PC-3 (cell line): ENCODE measurements at regions not wholly inside any gene's neighbourhood (a gene's known extent, or its start where the extent isn't known, plus 50 kb on each side); places are given as distances from the start of the nearest gene placed in this dataset.

Experiments
- ATAC-seq: fragments of 200-7000 bp; cut with Tn5 transposase; 2 replicates; pipeline ENCODE4 v1.9.1; 2020; ENCODE audit warnings: mild to moderate bottlenecking, moderate library complexity
- BruUV-seq: library from RNA; stranded (reverse); fragments of 400-500 nt; replicated peaks from 2 replicates; lab custom pipeline; 2021; lab: Mats Ljungman, UMichigan
- CTCF ChIA-PET: fragments of 300-600 bp; sonication (Branson Sonifier 250); formaldehyde crosslinking; loops from one replicate; lab custom pipeline; 2022; ENCODE audit warnings: antibody characterized with exemption; lab: Charles Lee
- POLR2A ChIA-PET: fragments of 300-600 bp; sonication (Branson Sonifier 250); formaldehyde crosslinking; loops from one replicate; lab custom pipeline; 2022; ENCODE audit warnings: antibody characterized with exemption; ENCODE audit not compliant: unreplicated experiment; lab: Charles Lee
- DNase-seq: peaks from one replicate; pipeline ENCODE4 v3.0.0-alpha.2; 2015
- H2AFZ ChIP-seq: fragments of 300-600 bp; sonication (generic); 2 replicates; pipeline ENCODE4 v1.6.0; 2016; ENCODE audit warnings: antibody characterized with exemption, low read length
- H3F3A ChIP-seq: fragments of 300-600 bp; sonication (generic); one replicate; pipeline ENCODE4 v1.6.0; 2017; ENCODE audit warnings: antibody characterized with exemption, low read length, control low read depth, mild to moderate bottlenecking; ENCODE audit not compliant: unreplicated experiment
- H3K27ac ChIP-seq: fragments of 300-600 bp; sonication (generic); 2 replicates; pipeline ENCODE4 v1.5.1; 2016; ENCODE audit warnings: mild to moderate bottlenecking, low read length
- H3K27me3 ChIP-seq: fragments of 300-600 bp; sonication (generic); 2 replicates; pipeline ENCODE4 v1.6.1; 2016; ENCODE audit warnings: low read length, mixed read lengths
- H3K36me3 ChIP-seq: fragments of 300-600 bp; sonication (generic); 2 replicates; pipeline ENCODE4 v1.6.1; 2016; ENCODE audit warnings: low read depth, mixed run types, low read length, mixed read lengths
- H3K4me1 ChIP-seq: fragments of 300-600 bp; sonication (generic); 2 replicates; pipeline ENCODE4 v1.5.1; 2016; ENCODE audit warnings: low read length; ENCODE audit not compliant: insufficient read depth
- H3K4me2 ChIP-seq: fragments of 300-600 bp; sonication (generic); 2 replicates; pipeline ENCODE4 v1.6.0; 2016; ENCODE audit warnings: low read length
- H3K4me3 ChIP-seq: fragments of 300-600 bp; sonication (generic); 2 replicates; pipeline ENCODE4 v1.5.1; 2016; ENCODE audit warnings: mild to moderate bottlenecking, low read length, mixed read lengths
- H3K79me2 ChIP-seq: fragments of 300-600 bp; sonication (generic); 2 replicates; pipeline ENCODE4 v1.6.1; 2017; ENCODE audit warnings: low read length, mixed read lengths
- H3K9ac ChIP-seq: fragments of 300-600 bp; sonication (generic); 2 replicates; pipeline ENCODE4 v1.6.0; 2016; ENCODE audit warnings: mild to moderate bottlenecking, low read length
- H3K9me2 ChIP-seq: fragments of 300-600 bp; sonication (generic); replicated peaks from 2 replicates; pipeline ENCODE4 v1.6.1; 2016; ENCODE audit warnings: mixed run types, low read length, mixed read lengths
- H3K9me3 ChIP-seq: fragments of 300-600 bp; sonication (generic); 2 replicates; pipeline ENCODE4 v1.6.1; 2016; ENCODE audit warnings: low read length, mixed read lengths
- H4K20me1 ChIP-seq: fragments of 300-600 bp; sonication (generic); 2 replicates; pipeline ENCODE4 v1.6.1; 2016; ENCODE audit warnings: low read length, mixed read lengths
- CTCF ChIP-seq: fragments of 300-600 bp; sonication (generic); conservative IDR thresholded peaks from 2 replicates; pipeline ENCODE4 v1.5.1; 2017; ENCODE audit warnings: antibody characterized with exemption, low read depth, mild to moderate bottlenecking, low read length
- EZH2 ChIP-seq: fragments of 300-600 bp; sonication (generic); IDR thresholded peaks from one replicate; pipeline ENCODE4 v1.6.1; 2017; ENCODE audit warnings: antibody characterized with exemption, mild to moderate bottlenecking, low read length; ENCODE audit not compliant: unreplicated experiment
- EZH2phosphoT487 ChIP-seq: fragments of 300-600 bp; sonication (generic); IDR thresholded peaks from 2 replicates; pipeline ENCODE4 v1.6.1; 2018; ENCODE audit warnings: mild to moderate bottlenecking, antibody characterized with exemption, low read length, borderline replicate concordance
- intact Hi-C: fragments of 100-400 bp; cut with micrococcal nuclease; formaldehyde crosslinking; loops from 2 replicates; pipeline ENCODE4 v1.9.0; 2023

GRCh38 chr5:21613971-21614488 lies 1239.1 kb downstream of the CDH12 start:
- H3K79me2 ChIP-seq, result no peaks in the 10 kb centered on the region
- H3K4me3 ChIP-seq, result no peak overlapping the region
- DNase-seq (peak; percentile 26), ATAC-seq (no peak)
- ChIA-PET POLR2A (no interaction called here), CTCF (no interaction called here)
- no peak overlapping the region for H3K9ac ChIP-seq
- no peaks in the 10 kb centered on the region for H3F3A ChIP-seq
- H3K9me3 ChIP-seq, result no peaks in the 10 kb centered on the region
- no peak overlapping the region for H3K4me2 ChIP-seq
- H3K36me3 ChIP-seq, result no peaks in the 10 kb centered on the region
- H3K4me1 ChIP-seq, result 0 out of 2 replicates have a peak, but pooled peaks cover 5% of the 10 kb centered on the region
- intact Hi-C loops, result no loop called here
- BruUV-seq, result no TSS peak
- no peak overlapping the region for H2AFZ ChIP-seq
- H4K20me1 ChIP-seq, result no peaks in the 10 kb centered on the region
- TF ChIP-seq CTCF, result no peak
- no peak for TF ChIP-seq EZH2
- TF ChIP-seq EZH2phosphoT487, result no peak
- H3K9me2 ChIP-seq, result no peaks in the 10 kb centered on the region
- no peak overlapping the region for H3K27ac ChIP-seq
- no peaks in the 10 kb centered on the region for H3K27me3 ChIP-seq

- Histone ChIP-seq H3K9me3 (no peaks in the 10 kb centered on the region), H3K9ac (no peak overlapping the region), H2AFZ (no peak overlapping the region), H3K4me2 (no peak overlapping the region), H3K27me3 (no peaks in the 10 kb centered on the region), H3K79me2 (no peaks in the 10 kb centered on the region), H4K20me1 (no peaks in the 10 kb centered on the region), H3K4me1 (no peaks in the 10 kb centered on the region), H3K4me3 (no peak overlapping the region), H3F3A (no peaks in the 10 kb centered on the region), H3K36me3 (no peaks in the 10 kb centered on the region), H3K9me2 (no peaks in the 10 kb centered on the region), H3K27ac (no peak overlapping the region)
- ChIA-PET POLR2A (no interaction called here), CTCF (no interaction called here)
- intact Hi-C loops, result no loop called here
- TF ChIP-seq EZH2phosphoT487 (no peak), EZH2 (no peak), CTCF (no peak)
- DNase-seq, result no peak
- no TSS peak for BruUV-seq
- ATAC-seq, result no peak
Measured at GRCh38 chr5:21603796-21604195, 1249.3 kb downstream of the CDH12 start.

- Histone ChIP-seq H3K79me2 (no peaks in the 10 kb centered on the region), H3K9ac (no peak overlapping the region), H3K4me3 (no peak overlapping the region), H3K4me2 (no peak overlapping the region), H3K36me3 (no peaks in the 10 kb centered on the region), H3K27me3 (no peaks in the 10 kb centered on the region), H3K27ac (no peak overlapping the region), H2AFZ (no peak overlapping the region), H3K9me3 (no peaks in the 10 kb centered on the region), H3F3A (no peaks in the 10 kb centered on the region), H3K4me1 (no peaks in the 10 kb centered on the region), H4K20me1 (no peaks in the 10 kb centered on the region), H3K9me2 (no peaks in the 10 kb centered on the region)
- BruUV-seq, result no TSS peak
- ChIA-PET POLR2A (no interaction called here), CTCF (no interaction called here)
- TF ChIP-seq EZH2phosphoT487 (no peak), EZH2 (no peak), CTCF (no peak)
- DNase-seq (no peak), ATAC-seq (no peak)
- intact Hi-C loops, result no loop called here
Measured at GRCh38 chr5:21594566-21594965, 1258.6 kb downstream of the CDH12 start.
